SHP77 (cell line): ENCODE measurements at regions not wholly inside any gene's neighbourhood (a gene's known extent, or its start where the extent isn't known, plus 50 kb on each side); places are given as distances from the start of the nearest gene placed in this dataset.
A peak's percentile ranks its signal among the peaks of the same experiment; 100 is the strongest.

Source experiments
- DNase-seq, 2 experiments: peaks; one replicate each; lab custom pipeline; 2025; lab: John Stamatoyannopoulos, UW

- DNase-seq = peak in 1 of 2 experiments; percentile 31
Measured at GRCh38 chr2:2871480-2872308, 505.9 kb downstream of the EIPR1 start.

GRCh38 chr2:2870106-2870505 lies 507.5 kb downstream of the EIPR1 start:
- peak; percentile 23 to 73 for DNase-seq

- DNase-seq = peak; percentile 61 to 79
Measured at GRCh38 chr2:2869553-2869952, 508.1 kb downstream of the EIPR1 start.

GRCh38 chr2:2868085-2868484 lies 509.5 kb downstream of the EIPR1 start:
- DNase-seq = peak; percentile 51 to 82

- peak; percentile 51 to 68 for DNase-seq
Measured at GRCh38 chr2:2867397-2867979, 510.1 kb downstream of the EIPR1 start.

- DNase-seq = peak; percentile 95 to 98
Measured at GRCh38 chr2:2866459-2866858, 511.2 kb downstream of the EIPR1 start.

GRCh38 chr2:2862386-2862785 lies 515.2 kb downstream of the EIPR1 start:
- DNase-seq = no peak

GRCh38 chr2:2861666-2862240 lies 515.9 kb downstream of the EIPR1 start:
- no peak for DNase-seq

GRCh38 chr2:2860589-2861300 lies 516.9 kb downstream of the EIPR1 start:
- DNase-seq = no peak

GRCh38 chr2:2859732-2860131 lies 517.9 kb downstream of the EIPR1 start:
- DNase-seq = no peak

GRCh38 chr2:2859164-2859563 lies 518.5 kb downstream of the EIPR1 start:
- DNase-seq = no peak

- DNase-seq = no peak
Measured at GRCh38 chr2:2856723-2857415, 520.7 kb downstream of the EIPR1 start.

- no peak for DNase-seq
Measured at GRCh38 chr2:2855297-2855696, 522.3 kb downstream of the EIPR1 start.

GRCh38 chr2:2853346-2853745 lies 522.3 kb upstream of the MYT1L start:
- no peak for DNase-seq

GRCh38 chr2:2851806-2852777 lies 521.0 kb upstream of the MYT1L start:
- peak in 1 of 2 experiments; percentile 37 for DNase-seq

GRCh38 chr2:2851316-2851715 lies 520.2 kb upstream of the MYT1L start:
- peak in 1 of 2 experiments; percentile 40 for DNase-seq

- DNase-seq = peak; percentile 81 to 92
Measured at GRCh38 chr2:2850859-2851258, 519.8 kb upstream of the MYT1L start.

- DNase-seq = peak; percentile 81 to 92
Measured at GRCh38 chr2:2850218-2850755, 519.2 kb upstream of the MYT1L start.

- peak in 1 of 2 experiments; percentile 40 for DNase-seq
Measured at GRCh38 chr2:2849464-2850217, 518.6 kb upstream of the MYT1L start.
